ENCODE measurements at regions not wholly inside any gene's neighbourhood (a gene's known extent, or its start where the extent isn't known, plus 50 kb on each side); places are given as distances from the start of the nearest gene placed in this dataset.

DNA sequence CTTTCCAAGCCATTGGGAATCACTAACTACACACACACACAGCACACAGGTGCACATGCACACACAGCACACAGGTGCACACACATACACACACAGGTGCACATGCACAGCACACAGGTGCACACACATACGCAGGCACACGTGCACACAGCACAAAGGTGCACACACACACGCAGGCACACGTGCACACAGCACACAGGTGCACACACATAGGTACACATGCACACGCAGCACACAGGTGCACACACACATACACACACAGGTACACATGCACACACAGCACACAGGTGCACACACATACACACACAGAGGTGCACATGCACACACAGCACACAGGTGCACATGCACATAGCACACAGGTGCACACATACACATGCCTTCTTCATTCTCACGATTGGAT is 80.9 kb downstream of the HMX1 start:
- TF ChIP-seq, protein P1, sequence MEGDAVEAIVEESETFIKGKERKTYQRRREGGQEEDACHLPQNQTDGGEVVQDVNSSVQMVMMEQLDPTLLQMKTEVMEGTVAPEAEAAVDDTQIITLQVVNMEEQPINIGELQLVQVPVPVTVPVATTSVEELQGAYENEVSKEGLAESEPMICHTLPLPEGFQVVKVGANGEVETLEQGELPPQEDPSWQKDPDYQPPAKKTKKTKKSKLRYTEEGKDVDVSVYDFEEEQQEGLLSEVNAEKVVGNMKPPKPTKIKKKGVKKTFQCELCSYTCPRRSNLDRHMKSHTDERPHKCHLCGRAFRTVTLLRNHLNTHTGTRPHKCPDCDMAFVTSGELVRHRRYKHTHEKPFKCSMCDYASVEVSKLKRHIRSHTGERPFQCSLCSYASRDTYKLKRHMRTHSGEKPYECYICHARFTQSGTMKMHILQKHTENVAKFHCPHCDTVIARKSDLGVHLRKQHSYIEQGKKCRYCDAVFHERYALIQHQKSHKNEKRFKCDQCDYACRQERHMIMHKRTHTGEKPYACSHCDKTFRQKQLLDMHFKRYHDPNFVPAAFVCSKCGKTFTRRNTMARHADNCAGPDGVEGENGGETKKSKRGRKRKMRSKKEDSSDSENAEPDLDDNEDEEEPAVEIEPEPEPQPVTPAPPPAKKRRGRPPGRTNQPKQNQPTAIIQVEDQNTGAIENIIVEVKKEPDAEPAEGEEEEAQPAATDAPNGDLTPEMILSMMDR (IDR thresholded peaks at IDR 0.05 in 4 of 5, conservative IDR thresholded peaks at IDR 0.05 in 1 of 5), result no peak
- TF ChIP-seq POLR2A (IDR thresholded peaks at IDR 0.05), result no peak

Measured in gastrocnemius medialis (tissue), 4 donors.